ENCODE measurements at regions not wholly inside any gene's neighbourhood (a gene's known extent, or its start where the extent isn't known, plus 50 kb on each side); places are given as distances from the start of the nearest gene placed in this dataset.

DNA sequence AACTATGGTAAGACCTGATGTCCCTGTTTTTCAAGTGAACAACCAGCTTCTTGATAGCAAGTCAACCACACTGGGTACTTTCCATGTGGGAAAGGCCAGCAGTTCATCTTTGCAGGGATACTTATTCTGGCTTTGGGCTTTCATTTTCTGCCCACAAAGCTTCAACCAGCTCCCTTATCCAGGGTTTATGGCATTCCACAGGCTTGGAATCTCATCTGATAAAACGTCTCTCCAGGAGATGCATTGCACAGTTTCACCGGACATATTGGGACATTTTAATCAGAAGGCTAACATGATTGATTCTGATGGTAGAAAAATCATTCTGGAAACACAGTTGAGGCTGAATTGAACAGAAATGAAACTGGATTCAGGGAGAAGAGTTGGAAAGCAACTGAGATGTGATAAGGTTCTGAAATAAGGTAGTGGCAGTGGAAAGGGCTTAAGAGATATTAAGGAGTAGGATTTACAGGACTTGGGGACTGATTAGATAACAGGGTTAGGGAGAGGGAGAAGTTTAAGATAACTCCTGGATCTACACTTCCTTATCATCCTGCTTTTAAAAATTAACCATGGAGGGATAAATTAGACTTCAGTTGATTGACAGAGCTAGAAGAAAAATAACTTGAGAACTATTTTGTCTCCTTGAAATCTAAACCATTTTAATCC, 195.8 kb upstream of the FBXL7 start:
- in situ Hi-C loops (cut with HindIII; ENCODE audit: low pct_ligation_motif_present, low sequenced_read_pairs): no loop called here

DNA sequence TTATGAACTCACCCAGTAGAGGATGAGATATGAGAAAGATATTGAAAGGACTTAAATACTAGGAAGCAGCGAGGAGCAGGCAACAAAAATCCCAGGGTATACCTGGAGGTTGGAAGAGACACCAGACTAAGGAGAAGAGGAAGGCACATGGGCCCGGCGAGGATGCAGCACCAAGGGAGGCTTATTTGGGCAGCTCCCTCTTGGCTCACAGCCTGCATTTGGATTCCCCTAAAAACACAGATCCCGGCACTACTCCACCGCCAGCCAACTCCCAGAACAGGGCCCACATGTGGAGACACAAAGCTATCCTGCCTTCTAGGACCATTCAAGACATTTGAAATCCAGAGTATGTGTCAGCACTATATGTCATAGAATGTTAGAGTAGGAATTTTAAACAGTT, 199.8 kb upstream of the FBXL7 start:
- no peak overlapping the region for H3K4me3 ChIP-seq (ENCODE audit: low read depth, low read length)
- in situ Hi-C loops (cut with HindIII; ENCODE audit: low pct_ligation_motif_present, low sequenced_read_pairs): no loop called here
- no peak overlapping the region for H3K27ac ChIP-seq
- H3K27me3 ChIP-seq (replicated peaks): no peaks in the 10 kb centered on the region
- DNase-seq: no peak
- no peaks in the 10 kb centered on the region for H3K36me3 ChIP-seq (replicated peaks)
- TF ChIP-seq, protein P1, sequence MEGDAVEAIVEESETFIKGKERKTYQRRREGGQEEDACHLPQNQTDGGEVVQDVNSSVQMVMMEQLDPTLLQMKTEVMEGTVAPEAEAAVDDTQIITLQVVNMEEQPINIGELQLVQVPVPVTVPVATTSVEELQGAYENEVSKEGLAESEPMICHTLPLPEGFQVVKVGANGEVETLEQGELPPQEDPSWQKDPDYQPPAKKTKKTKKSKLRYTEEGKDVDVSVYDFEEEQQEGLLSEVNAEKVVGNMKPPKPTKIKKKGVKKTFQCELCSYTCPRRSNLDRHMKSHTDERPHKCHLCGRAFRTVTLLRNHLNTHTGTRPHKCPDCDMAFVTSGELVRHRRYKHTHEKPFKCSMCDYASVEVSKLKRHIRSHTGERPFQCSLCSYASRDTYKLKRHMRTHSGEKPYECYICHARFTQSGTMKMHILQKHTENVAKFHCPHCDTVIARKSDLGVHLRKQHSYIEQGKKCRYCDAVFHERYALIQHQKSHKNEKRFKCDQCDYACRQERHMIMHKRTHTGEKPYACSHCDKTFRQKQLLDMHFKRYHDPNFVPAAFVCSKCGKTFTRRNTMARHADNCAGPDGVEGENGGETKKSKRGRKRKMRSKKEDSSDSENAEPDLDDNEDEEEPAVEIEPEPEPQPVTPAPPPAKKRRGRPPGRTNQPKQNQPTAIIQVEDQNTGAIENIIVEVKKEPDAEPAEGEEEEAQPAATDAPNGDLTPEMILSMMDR (IDR thresholded peaks at IDR 0.05; ENCODE audit: low read depth, low read length, missing control alignments): no peak

More for the DNA sequence above, 195.8 kb upstream of the FBXL7 start:
- H3K27ac ChIP-seq: no peak overlapping the region
- DNase-seq: no peak
- no peak overlapping the region for H3K4me3 ChIP-seq (ENCODE audit: low read depth, low read length)
- H3K36me3 ChIP-seq (replicated peaks): no peaks in the 10 kb centered on the region
- TF ChIP-seq, protein P1 (IDR thresholded peaks at IDR 0.05; ENCODE audit: low read depth, low read length, missing control alignments): no peak
- no peaks in the 10 kb centered on the region for H3K27me3 ChIP-seq (replicated peaks)

DNA sequence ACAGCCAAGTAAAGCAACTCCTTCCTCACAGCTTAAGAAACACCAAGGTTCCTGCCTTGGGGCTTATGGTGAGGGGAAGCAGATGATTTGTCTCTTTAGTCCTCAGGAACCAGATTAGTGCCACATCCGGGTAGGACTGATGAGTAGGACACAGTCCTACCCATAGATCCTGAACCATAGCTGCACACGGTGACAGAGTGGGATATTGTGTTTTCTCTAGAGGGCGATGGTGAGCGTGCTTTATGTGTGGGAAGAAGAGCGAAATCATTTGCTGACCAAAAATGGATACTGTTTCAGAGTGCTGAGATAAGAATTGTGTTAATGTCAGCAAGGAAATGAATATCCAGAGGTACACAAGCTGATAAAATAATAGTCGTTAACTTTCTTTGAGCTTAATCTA, 209.0 kb upstream of the FBXL7 start:
- H3K36me3 ChIP-seq (replicated peaks): no peaks in the 10 kb centered on the region
- no peak for DNase-seq
- TF ChIP-seq, protein P1 (IDR thresholded peaks at IDR 0.05; ENCODE audit: low read depth, low read length, missing control alignments): peak; percentile 25
- in situ Hi-C loops (cut with HindIII; ENCODE audit: low pct_ligation_motif_present, low sequenced_read_pairs): no loop called here
- no peak overlapping the region for H3K27ac ChIP-seq
- no peaks in the 10 kb centered on the region for H3K27me3 ChIP-seq (replicated peaks)
- no peak overlapping the region for H3K4me3 ChIP-seq (ENCODE audit: low read depth, low read length)

DNA sequence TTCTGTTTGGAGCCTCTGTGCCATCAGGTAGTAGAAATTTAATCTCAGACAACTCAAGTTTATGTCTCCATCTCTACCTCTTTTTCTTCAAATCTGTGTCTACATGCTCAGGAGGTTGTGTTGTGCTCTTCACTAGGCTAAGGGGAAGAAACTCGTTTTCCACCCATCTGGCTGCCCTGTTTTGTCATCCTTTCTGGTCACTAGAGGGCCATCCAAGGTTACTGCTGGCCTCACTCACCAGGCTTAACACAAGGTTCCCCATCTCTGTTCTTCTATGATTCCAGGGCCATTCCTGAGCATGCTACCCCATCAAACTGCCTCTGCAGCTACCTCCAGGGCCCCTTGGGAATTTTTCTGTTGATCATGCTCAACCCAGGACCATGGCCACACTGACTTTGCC, 213.3 kb upstream of the FBXL7 start:
- DNase-seq: no peak
- Histone ChIP-seq H3K27ac (no peak overlapping the region), H3K27me3 (replicated peaks) (no peaks in the 10 kb centered on the region), H3K36me3 (replicated peaks) (no peaks in the 10 kb centered on the region), H3K4me3 (ENCODE audit: low read depth, low read length) (no peak overlapping the region)
- TF ChIP-seq, protein P1 (IDR thresholded peaks at IDR 0.05; ENCODE audit: low read depth, low read length, missing control alignments): peak; percentile 21
- in situ Hi-C loops (cut with HindIII; ENCODE audit: low pct_ligation_motif_present, low sequenced_read_pairs): no loop called here

DNA sequence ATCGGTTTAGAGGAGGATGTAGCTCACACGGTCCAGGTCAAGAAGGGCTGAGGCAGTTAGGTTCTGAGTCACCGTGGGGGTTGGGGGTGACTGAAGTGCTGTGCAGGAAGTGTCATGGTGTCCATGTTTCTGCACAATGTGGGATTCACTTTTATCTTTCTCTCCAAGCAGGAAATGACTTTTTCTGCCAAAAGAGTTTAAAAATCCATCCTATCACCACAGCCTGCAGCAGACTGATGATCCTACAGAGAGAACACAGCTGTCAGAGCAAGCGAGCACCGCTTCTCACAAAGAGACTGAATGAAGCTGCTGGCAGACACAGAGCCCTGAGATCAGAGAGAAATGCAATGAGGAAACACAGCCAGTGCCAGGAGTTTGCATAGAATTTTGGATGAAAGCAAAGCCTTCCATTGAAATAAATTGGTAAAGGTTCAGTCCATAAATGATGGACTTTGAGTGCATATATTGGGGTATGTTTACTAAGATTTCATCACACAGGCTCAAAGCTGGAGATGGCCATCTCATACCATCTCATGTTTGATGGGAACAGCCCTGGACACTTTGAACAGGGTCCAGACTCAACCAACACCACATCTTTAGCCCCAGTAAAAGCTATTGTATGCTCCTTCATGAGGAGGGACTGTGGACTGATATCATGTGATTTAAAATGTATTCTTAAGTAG, 213.9 kb upstream of the FBXL7 start:
- peak; percentile 77 for DNase-seq
- TF ChIP-seq, protein P1 (IDR thresholded peaks at IDR 0.05; ENCODE audit: low read depth, low read length, missing control alignments): no peak
- Histone ChIP-seq H3K27me3 (replicated peaks) (no peaks in the 10 kb centered on the region), H3K4me3 (ENCODE audit: low read depth, low read length) (no peak overlapping the region), H3K27ac (no peak overlapping the region), H3K36me3 (replicated peaks) (no peaks in the 10 kb centered on the region)
- in situ Hi-C loops (cut with HindIII; ENCODE audit: low pct_ligation_motif_present, low sequenced_read_pairs): no loop called here

Measured in brain microvascular endothelial cell (primary cell).